SIG-M5 treated with dmso at 0.1 percent for 504 hours (cell line): ENCODE measurements at regions not wholly inside any gene's neighbourhood (a gene's known extent, or its start where the extent isn't known, plus 50 kb on each side); places are given as distances from the start of the nearest gene placed in this dataset.

Experiments used
- DNase-seq: peaks from one replicate; lab custom pipeline; 2025; ENCODE audit not compliant: unreplicated experiment; lab: John Stamatoyannopoulos, UW

- no peak for DNase-seq
Measured at GRCh38 chr1:39085174-39085573, 59.0 kb downstream of the NDUFS5 start.

- DNase-seq = peak; percentile 8
Measured at GRCh38 chr1:39086386-39086785, 60.2 kb downstream of the NDUFS5 start.

DNA sequence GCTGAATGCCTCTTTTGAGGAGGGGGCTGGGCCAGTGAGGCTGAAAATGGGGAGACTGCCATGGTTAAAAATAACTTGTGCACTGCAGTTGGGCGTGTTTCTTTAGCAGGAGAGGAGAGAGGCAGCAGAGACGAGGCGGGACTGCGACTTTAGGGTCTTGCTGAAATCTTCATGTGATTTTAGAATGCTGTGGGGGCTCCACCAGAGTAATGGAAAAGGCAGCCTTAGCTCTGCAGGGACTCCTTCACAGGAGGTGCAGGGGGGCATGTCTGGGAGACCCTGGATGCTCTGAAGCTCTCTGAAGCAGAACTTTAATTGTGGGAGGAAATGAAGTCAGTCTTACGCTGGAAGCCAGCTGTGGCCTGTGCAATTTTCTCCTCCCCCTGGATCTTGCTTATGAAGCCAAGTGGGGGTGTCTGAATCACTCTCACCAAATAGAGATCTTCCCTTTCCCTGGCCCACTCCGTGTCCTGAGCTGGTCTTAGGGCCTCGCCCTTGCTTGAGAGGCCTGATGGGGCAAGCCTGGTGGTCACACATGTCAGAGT lies 60.8 kb downstream of the NDUFS5 start:
- peak; percentile 9 for DNase-seq

- DNase-seq = no peak
Measured at GRCh38 chr1:39087435-39087834, 61.3 kb downstream of the NDUFS5 start.

DNA sequence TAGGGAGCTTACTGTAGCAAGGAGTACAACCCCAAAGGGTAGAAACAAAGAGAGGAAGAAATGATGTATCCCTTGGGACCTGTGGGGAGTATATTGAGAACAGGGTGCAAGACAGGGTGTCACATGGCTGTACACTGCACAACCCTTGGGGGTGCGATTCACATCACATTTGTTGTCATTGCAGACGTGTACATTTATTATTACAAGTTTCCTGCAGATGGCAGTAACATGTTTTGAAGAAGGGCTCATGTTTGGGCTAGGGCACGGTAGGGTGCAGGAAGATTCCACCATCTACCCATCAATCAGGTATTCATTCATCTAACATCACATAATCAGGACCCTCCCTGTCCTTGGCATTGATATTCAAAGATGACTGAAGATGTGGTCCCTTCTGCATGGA lies 62.5 kb downstream of the NDUFS5 start:
- no peak for DNase-seq

DNA sequence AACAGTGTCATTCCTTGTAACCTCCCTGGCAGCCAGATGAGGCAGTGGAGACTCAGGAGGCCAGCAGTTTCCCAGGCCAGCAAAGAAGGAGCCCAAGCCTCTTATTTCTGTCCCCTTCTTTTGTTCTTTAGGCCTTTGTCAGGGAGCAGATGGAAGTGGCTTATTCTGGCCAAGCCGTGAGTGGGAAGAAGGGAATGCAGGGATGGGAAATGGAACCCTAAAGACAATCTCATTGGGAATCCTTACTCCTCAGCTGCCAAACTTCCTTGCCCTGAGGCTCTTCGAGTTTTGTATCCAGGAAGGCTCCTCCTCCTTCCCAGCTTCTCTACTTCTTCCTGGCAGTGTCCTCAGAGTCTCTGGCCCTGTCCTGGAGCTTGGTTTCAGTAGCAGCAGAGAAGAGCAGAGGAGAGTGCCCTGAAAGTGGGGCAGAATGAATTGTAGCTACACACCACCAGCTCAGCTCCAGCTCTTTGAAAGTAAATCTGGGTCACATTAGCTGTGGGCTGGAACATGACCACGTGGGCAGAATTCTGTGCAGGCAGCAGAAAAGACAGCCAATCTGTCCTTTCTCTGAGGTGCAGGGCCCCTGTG lies 63.9 kb downstream of the NDUFS5 start:
- no peak for DNase-seq

DNA sequence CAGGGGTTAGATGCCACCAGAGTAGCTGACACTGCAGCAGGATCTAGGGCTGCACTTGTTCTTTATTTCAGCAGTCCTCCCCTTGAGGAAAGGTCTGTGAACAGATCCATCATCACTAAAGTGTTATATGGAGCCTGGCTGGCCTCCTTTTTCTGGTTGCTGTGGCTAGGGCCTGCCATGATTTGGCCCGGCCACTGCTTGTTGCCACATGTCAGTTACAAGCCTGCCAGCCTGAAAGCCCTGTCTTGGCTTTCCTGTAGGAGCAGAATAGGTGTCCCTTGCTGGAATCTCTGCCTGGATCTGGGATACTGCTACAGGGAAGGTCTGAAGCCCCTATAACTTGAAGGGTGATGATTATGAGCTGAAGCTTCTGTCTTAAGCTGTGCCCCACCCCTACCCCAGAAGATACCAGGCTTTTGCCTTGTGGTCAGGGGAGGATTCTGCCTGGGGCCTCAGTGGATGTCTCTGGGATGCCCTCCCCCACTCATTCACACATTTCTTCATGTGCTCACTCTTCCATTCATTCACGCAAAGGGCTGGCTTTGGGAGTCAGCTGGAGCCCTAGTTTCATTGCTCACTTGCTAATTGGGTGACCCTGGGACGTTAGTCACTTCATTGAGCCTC lies 64.7 kb downstream of the NDUFS5 start:
- DNase-seq = no peak

DNA sequence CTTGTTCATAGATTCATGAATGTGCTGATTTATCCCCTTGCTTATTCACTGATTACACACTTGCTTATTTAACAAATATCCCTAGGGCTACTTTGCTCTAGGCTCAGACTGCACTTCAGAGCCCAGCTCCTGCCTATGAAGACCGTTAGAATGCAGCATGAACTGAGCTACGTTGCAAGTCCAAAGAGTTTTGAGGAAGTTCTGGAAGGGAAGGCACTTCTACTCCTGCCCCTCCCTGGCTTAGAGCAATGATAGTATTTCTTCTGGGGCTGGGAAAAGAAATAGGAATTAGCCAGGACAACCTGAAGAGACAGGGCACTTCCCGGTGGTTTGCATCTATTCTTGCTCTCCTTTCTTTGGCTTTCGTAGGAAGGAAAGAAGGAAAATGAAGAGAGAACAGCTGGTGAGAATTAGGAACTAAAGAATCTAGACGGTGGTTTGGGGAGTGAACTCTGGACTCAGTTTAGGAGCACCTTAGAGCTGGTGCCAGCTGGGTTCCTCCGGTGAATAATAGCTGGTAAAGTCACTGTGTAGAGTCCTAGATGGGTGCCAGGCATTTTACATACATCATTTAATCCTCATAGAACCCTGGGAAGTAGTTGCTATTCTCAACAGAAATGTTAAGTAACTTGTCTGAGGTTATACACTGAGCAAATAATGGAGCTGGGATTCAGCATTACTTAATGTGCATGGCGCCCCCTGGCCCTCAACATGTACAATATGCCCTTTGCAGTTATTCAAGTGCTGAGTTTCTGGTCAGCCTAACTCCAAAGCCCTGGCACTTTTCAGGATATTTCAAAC lies 65.9 kb downstream of the NDUFS5 start:
- DNase-seq = peak; percentile 61

DNA sequence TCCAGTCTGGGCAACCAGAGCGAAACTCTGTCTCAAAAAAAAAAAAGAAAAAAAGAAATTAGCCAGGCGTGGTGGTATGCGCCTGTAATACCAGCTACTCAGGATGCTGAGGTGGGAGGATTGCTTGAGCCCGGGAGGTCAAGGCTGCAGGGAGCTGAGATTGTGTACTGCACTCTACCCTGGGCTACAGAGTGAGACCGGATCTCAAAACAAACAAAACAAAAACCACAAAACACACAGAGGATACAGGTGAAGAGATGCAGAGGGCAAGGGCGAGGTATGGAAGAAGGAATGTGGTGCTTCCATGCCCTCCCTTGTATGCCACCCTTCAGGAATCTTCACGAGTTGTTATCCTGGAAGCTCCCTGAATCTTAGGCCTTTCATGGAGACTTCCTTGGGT lies 68.5 kb downstream of the NDUFS5 start:
- DNase-seq = peak; percentile 19

GRCh38 chr1:39098546-39099250 lies 72.5 kb downstream of the NDUFS5 start:
- peak; percentile 86 for DNase-seq

GRCh38 chr1:39102537-39103327 lies 76.6 kb downstream of the NDUFS5 start:
- peak; percentile 95 for DNase-seq

- DNase-seq = no peak
Measured at GRCh38 chr1:39103328-39104157, 77.4 kb downstream of the NDUFS5 start.

GRCh38 chr1:39104158-39105060 lies 78.3 kb downstream of the NDUFS5 start:
- DNase-seq = no peak

DNA sequence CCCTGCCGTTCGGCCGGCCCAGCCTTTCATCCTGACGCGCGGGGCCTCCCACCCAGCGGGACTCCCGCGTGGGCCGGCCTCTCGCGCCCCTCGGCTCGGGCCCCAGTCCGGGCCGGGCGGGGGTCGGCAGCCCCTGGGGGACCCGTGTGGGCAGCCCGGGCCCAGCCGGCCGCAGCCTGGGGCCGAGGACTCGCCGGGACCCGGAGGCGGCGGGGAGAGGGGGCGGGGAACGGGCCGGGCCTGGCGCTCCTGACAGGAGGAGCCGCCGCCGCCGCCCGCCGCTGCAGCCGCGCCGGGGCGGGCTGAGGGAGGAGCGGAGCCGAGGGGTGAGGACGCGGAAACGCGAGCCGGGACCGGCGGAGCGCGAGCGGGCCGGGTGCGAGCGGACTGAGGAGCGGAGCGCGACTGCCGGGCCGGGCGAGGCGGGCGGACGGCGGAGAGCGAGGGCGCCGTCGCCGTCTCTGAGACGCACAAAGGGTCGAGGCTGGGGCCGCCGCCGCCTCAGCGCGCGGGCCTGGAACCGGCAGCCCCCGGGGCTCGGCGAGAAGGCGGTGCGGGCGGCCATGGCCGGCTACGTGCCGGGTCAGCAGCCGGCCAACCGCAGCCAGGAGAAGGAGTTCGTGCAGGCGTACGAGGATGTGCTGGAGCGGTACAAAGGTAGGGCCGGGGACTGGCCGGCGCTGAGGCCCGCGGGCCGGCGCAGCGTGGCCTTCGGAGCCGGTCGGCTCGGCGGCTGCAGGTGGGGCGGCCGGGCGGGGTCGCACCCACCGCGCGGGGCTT lies 79.1 kb downstream of the NDUFS5 start:
- DNase-seq = no peak

DNA sequence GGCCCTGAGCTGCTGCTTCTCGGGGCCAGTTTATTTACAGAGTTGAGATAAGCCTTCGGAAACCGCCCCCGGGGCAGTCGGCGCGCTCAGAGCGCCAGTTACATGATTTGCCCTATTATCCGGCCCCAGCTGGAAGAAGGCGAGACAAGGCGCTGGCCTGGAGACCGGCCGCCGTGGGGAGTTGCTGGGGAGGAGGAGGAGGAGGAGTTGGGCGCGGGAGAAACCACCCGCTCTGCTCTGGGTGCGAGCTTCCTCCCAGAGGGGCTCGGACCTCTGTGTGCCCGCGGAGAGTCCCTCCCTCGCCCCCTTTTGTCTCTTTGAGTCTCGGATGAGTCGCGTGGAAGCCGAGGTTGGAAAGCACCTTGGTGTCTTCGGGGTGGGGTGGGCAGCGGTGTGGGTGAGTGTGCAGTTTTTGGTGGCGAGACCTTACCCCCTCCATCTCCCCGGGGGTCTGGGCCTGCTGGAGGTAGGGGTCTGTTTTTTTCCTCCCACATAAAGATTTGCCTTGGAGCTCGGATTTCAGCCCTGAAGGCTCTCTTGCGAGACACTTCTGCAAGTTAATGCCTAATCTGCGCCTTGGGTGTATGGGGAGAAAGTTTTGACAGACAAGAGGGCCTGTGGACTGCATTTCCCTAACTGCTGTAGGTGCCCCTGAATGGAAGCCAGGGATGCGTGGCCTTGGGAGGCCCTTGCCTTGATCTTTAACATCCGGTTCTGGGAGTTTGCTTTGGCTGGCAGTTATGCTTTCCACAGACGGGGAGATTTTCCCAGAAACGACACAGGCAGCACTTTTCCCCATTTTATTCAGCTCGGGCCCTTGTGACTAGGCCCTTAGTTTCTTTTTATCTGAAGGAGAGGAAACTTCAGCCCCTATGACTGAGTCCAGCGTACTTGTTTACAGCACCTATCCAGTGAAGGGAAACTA lies 80.0 kb downstream of the NDUFS5 start:
- DNase-seq = no peak

DNA sequence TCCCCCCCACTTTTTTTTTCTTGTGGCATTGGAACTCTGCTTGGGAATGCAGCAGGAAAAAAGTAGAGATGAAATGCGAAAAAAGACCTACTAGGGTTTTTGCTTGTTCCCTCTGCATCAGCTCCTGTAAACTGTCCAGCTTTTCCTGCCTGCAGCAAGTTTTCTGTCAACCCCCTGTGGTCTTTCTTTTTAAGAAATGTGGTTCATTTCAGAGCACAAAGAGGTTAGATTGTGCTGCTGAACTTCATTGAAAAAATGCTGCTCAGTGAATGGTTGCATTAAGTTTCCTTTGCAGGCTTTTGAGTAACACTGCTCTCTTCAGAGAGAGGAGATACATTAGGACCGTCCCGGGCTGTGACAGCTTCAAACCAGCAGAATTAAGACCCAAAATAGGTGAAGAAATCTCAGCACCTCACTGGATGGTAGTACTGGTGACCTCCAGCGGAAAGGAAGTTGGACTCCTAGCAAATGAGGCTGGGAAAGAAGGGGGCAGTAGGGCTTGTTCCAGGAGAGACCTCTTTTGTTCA lies 80.7 kb downstream of the NDUFS5 start:
- DNase-seq = no peak
